SK-N-SH (cell line): ENCODE measurements at regions not wholly inside any gene's neighbourhood (a gene's known extent, or its start where the extent isn't known, plus 50 kb on each side); places are given as distances from the start of the nearest gene placed in this dataset.

Experiments
- CTCF ChIA-PET: fragments of 300-600, 350-600 bp; formaldehyde crosslinking; extraction: SDS; loops from one replicate; lab custom pipeline; 2021; lab: Yijun Ruan, JAX
- POLR2A ChIA-PET: fragments of 350-600 bp; sonication (Branson Sonifier 250); formaldehyde crosslinking; extraction: SDS; loops from one replicate; lab custom pipeline; 2020; ENCODE audit warnings: antibody characterized with exemption, inconsistent platforms; lab: Yijun Ruan, JAX
- DNase-seq: peaks from one replicate; pipeline ENCODE4 v3.0.0; 2012
- H2AFZ ChIP-seq: fragments of 200-600 bp; sonication (generic); 2 replicates; pipeline ENCODE4 v1.8.1; 2016; ENCODE audit warnings: antibody characterized with exemption, mild to moderate bottlenecking, low read depth
- H3F3A ChIP-seq: fragments of 200-600 bp; sonication (generic); replicated peaks from 2 replicates; pipeline ENCODE3; 2016; ENCODE audit warnings: antibody characterized with exemption, mild to moderate bottlenecking; ENCODE audit not compliant: insufficient read depth
- H3K27ac ChIP-seq, 2 experiments: fragments of 200-500 bp in 1 of 2; fragments of 200-600 bp in 1 of 2; sonication (Bioruptor generic) in 1 of 2; sonication (generic), shearing (Covaris generic) in 1 of 2; 2 replicates each; pipeline versions ENCODE4 v1.5.1 to v1.6.1; 2014 to 2016; ENCODE audit warnings: low read depth in 2 of 2, inconsistent platforms in 1 of 2, low read length in 1 of 2, mild to moderate bottlenecking in 1 of 2, mixed read lengths in 1 of 2
- H3K27me3 ChIP-seq: fragments of 200-600 bp; sonication (generic), shearing (Covaris generic); 2 replicates; pipeline ENCODE4 v1.6.1; 2016; ENCODE audit warnings: mixed run types; ENCODE audit not compliant: insufficient read depth
- H3K36me3 ChIP-seq, 2 experiments: fragments of 200-500 bp in 1 of 2; fragments of 200-600 bp in 1 of 2; sonication (Bioruptor generic) in 1 of 2; sonication (generic) in 1 of 2; replicated peaks in 1 of 2; 2 replicates each; pipeline versions ENCODE3 to v1.5.1; 2014 to 2016; ENCODE audit warnings: low read length in 1 of 2, mild to moderate bottlenecking in 1 of 2; ENCODE audit not compliant: insufficient read depth in 2 of 2, control insufficient read depth in 1 of 2
- H3K4me1 ChIP-seq, 2 experiments: fragments of 200-500 bp in 1 of 2; fragments of 200-600 bp in 1 of 2; sonication (Bioruptor generic) in 1 of 2; sonication (generic), shearing (Covaris generic) in 1 of 2; 2 replicates each; pipeline versions ENCODE4 v1.5.1 to v1.6.1; 2014 to 2016; ENCODE audit warnings: low read depth in 1 of 2, low read length in 1 of 2, mixed run types in 1 of 2; ENCODE audit not compliant: insufficient read depth in 2 of 2, control insufficient read depth in 1 of 2
- H3K4me2 ChIP-seq: fragments of 200-600 bp; sonication (generic), shearing (Covaris generic); 2 replicates; pipeline ENCODE4 v1.6.1; 2017; ENCODE audit warnings: mixed run types
- H3K4me3 ChIP-seq, 2 experiments: fragments of 200-500 bp in 1 of 2; fragments of 200-600 bp in 1 of 2; sonication (Bioruptor generic) in 1 of 2; sonication (generic), shearing (Covaris generic) in 1 of 2; 2 replicates each; pipeline versions ENCODE4 v1.5.1 to v1.8.1; 2014 to 2016; ENCODE audit warnings: low read depth in 2 of 2, inconsistent platforms in 1 of 2, low read length in 1 of 2, mild to moderate bottlenecking in 1 of 2, mixed read lengths in 1 of 2, moderate library complexity in 1 of 2
- H3K79me2 ChIP-seq: fragments of 200-600 bp; sonication (generic); 2 replicates; pipeline ENCODE4 v1.8.1; 2017; ENCODE audit warnings: mild to moderate bottlenecking; ENCODE audit not compliant: insufficient read depth
- H3K9ac ChIP-seq: fragments of 200-600 bp; sonication (generic); 2 replicates; pipeline ENCODE4 v1.6.1; 2017; ENCODE audit warnings: mixed run types
- H3K9me2 ChIP-seq: fragments of 200-600 bp; sonication (generic); 2 replicates; pipeline ENCODE4 v1.6.1; 2017; ENCODE audit warnings: mixed run types
- H3K9me3 ChIP-seq: fragments of 200-600 bp; sonication (generic); 2 replicates; pipeline ENCODE4 v1.6.1; 2017; ENCODE audit warnings: mixed run types, mild to moderate bottlenecking, moderate library complexity
- H4K20me1 ChIP-seq: fragments of 200-600 bp; sonication (generic); 2 replicates; pipeline ENCODE4 v1.6.1; 2017; ENCODE audit warnings: mild to moderate bottlenecking, mixed run types; ENCODE audit not compliant: insufficient read depth
- CHD2 ChIP-seq: fragments of 150-350 bp; IDR thresholded peaks from 2 replicates; pipeline ENCODE4 v1.6.1; 2018; ENCODE audit warnings: low read length; ENCODE audit not compliant: partially characterized antibody
- EP300 ChIP-seq, 2 experiments: IDR thresholded peaks; 2 replicates each; pipeline versions ENCODE4 v1.4.0 to v1.6.1; 2012; ENCODE audit warnings: borderline replicate concordance in 1 of 2, low read depth in 1 of 2, low read length in 1 of 2
- FOXJ3 ChIP-seq: sonication (generic); formaldehyde crosslinking; IDR thresholded peaks from 2 replicates; pipeline ENCODE4 v1.5.1; 2020; ENCODE audit warnings: mild to moderate bottlenecking, missing genetic modification reagents
- FOXM1 ChIP-seq: IDR thresholded peaks from 2 replicates; pipeline ENCODE4 v1.4.0; 2012; ENCODE audit warnings: low read depth, mild to moderate bottlenecking
- JUND ChIP-seq: IDR thresholded peaks from 2 replicates; pipeline ENCODE4 v1.4.0; 2012
- MXI1 ChIP-seq: IDR thresholded peaks from 2 replicates; pipeline ENCODE4 v1.6.1; 2012; ENCODE audit warnings: mild to moderate bottlenecking, low read depth, low read length, improper control_type of control experiment
- PBX3 ChIP-seq: IDR thresholded peaks from 2 replicates; pipeline ENCODE4; 2012
- RFX5 ChIP-seq: IDR thresholded peaks from 2 replicates; pipeline ENCODE4 v1.6.1; 2012; ENCODE audit warnings: mild to moderate bottlenecking, improper control_type of control experiment, low read length
- RXRA ChIP-seq: IDR thresholded peaks from 2 replicates; pipeline ENCODE4 v1.4.0; 2012; ENCODE audit warnings: low read depth, mild to moderate bottlenecking, borderline replicate concordance
- TAF1 ChIP-seq: IDR thresholded peaks from 2 replicates; pipeline ENCODE4 v1.6.1; 2012; ENCODE audit warnings: low read depth, mild to moderate bottlenecking, low read length, moderate library complexity, borderline replicate concordance
- USF1 ChIP-seq: IDR thresholded peaks from 2 replicates; pipeline ENCODE4 v1.4.0; 2012; ENCODE audit warnings: low read depth, borderline replicate concordance
- YY1 ChIP-seq: IDR thresholded peaks from 2 replicates; pipeline ENCODE4 v1.4.0; 2012; ENCODE audit warnings: low read depth, mild to moderate bottlenecking
- ZBTB33 ChIP-seq: IDR thresholded peaks from 2 replicates; pipeline ENCODE4 v1.4.0; 2012; ENCODE audit warnings: low read depth, borderline replicate concordance
- WGBS: methylation state at CpG from one replicate; pipeline ENCODE4 v1.1.6; 2017; ENCODE audit warnings: low lambda C conversion rate; 5-methylcytosine and 5-hydroxymethylcytosine counted together

GRCh38 chr11:15810525-15810924 lies 545.8 kb downstream of the SOX6 start:
- Histone ChIP-seq H3K27me3 (no peaks in the 10 kb centered on the region), H3F3A (no peaks in the 10 kb centered on the region), H3K36me3 (no peaks in the 10 kb centered on the region), H3K79me2 (no peaks in the 10 kb centered on the region), H2AFZ (no peak overlapping the region), H3K4me1 (no peaks in the 10 kb centered on the region; a peak in 1 of 4 replicates), H3K9me3 (no peaks in the 10 kb centered on the region), H4K20me1 (no peaks in the 10 kb centered on the region), H3K9ac (no peak overlapping the region), H3K27ac (no peak overlapping the region), H3K9me2 (0 out of 2 replicates have a peak, but pooled peaks cover 2% of the 10 kb centered on the region), H3K4me3 (no peak overlapping the region), H3K4me2 (no peak overlapping the region)
- 19% methylated on average over 2 of the region's 2 CpGs for WGBS
- CTCF ChIA-PET, result interaction anchor here (0.7 kb wide), 1 partner anchor 35 kb away, joined by 3 read pairs; no protein-coding TSS in a partner anchor
- POLR2A ChIA-PET, result no interaction called here
- no peak for TF ChIP-seq YY1
- TF ChIP-seq MXI1, result no peak
- TF ChIP-seq RFX5, result no peak
- DNase-seq, result no peak

- H3K9ac ChIP-seq, result no peak overlapping the region
- H3K79me2 ChIP-seq, result no peaks in the 10 kb centered on the region
- H3K4me2 ChIP-seq, result no peak overlapping the region
These were observed 540.8 kb downstream of the SOX6 start for GRCh38 chr11:15815246-15816195.

More at GRCh38 chr11:15815246-15816195, 540.8 kb downstream of the SOX6 start:
- Histone ChIP-seq H3K9me3 (no peaks in the 10 kb centered on the region), H3K36me3 (no peaks in the 10 kb centered on the region), H3F3A (no peaks in the 10 kb centered on the region), H3K27me3 (no peaks in the 10 kb centered on the region), H4K20me1 (no peaks in the 10 kb centered on the region), H2AFZ (no peak overlapping the region), H3K4me3 (no peak overlapping the region), H3K4me1 (peaks cover 0 to 2% of the 10 kb centered on the region in 2 experiments; a peak in 1 of 4 replicates), H3K27ac (peak overlapping the region in 1 of 2 experiments; percentile 34; a peak in 2 of 4 replicates), H3K9me2 (0 out of 2 replicates have a peak, but pooled peaks cover 2% of the 10 kb centered on the region)
- no peak for DNase-seq
- TF ChIP-seq USF1, result no peak
- no peak for TF ChIP-seq CHD2
- TF ChIP-seq TAF1, result no peak
- TF ChIP-seq FOXM1, result no peak
- TF ChIP-seq ZBTB33, result no peak
- TF ChIP-seq FOXJ3 (CRISPR knock-in tag), result no peak
- TF ChIP-seq JUND, result no peak
- no peak for TF ChIP-seq EP300 (IDR thresholded peaks at IDR 0.05; ENCODE audit: borderline replicate concordance in 1 of 2, low read depth in 1 of 2, low read length in 1 of 2)
- no peak for TF ChIP-seq PBX3
- no peak for TF ChIP-seq RXRA
- WGBS, result 57% methylated on average over 4 of the region's 4 CpGs
- CTCF ChIA-PET, result interaction anchor here (1.1 to 1.4 kb wide), 3 partner anchors 11 to 798 kb away, joined by 3 to 5 read pairs (median 4); no protein-coding TSS in a partner anchor
- POLR2A ChIA-PET, result no interaction called here
